ENCODE measurements at regions not wholly inside any gene's neighbourhood (a gene's known extent, or its start where the extent isn't known, plus 50 kb on each side); places are given as distances from the start of the nearest gene placed in this dataset.

GRCh38 chr11:122232985-122233384, 117.0 kb upstream of the BLID start:
- TF ChIP-seq CTCF (IDR thresholded peaks at IDR 0.05; ENCODE audit: low read depth, low read length, missing input control) (no peak), TAF1 (conservative IDR thresholded peaks at IDR 0.05) (no peak), RXRA (IDR thresholded peaks at IDR 0.05) (no peak), ZBTB33 (IDR thresholded peaks at IDR 0.05) (no peak), ATF3 (IDR thresholded peaks at IDR 0.05) (no peak), MAX (IDR thresholded peaks at IDR 0.05) (no peak), EGR1 (IDR thresholded peaks at IDR 0.05; ENCODE audit: low read depth in 2 of 2) (no peak), HNF4A (conservative IDR thresholded peaks at IDR 0.05) (no peak), NR2F2 (IDR thresholded peaks at IDR 0.05) (no peak), RAD21 (IDR thresholded peaks at IDR 0.05) (no peak)
